Activated naive CD8-positive, alpha-beta T cell treated with anti-CD3 and anti-CD28 coated beads, Interleukin-2, amount 50 U/mL, for 24 hours (primary cell): ENCODE measurements at regions not wholly inside any gene's neighbourhood (a gene's known extent, or its start where the extent isn't known, plus 50 kb on each side); places are given as distances from the start of the nearest gene placed in this dataset.
"Not testable (repeated sequence)": the region's sequence is repeated elsewhere in the genome, so short reads cannot be mapped to it uniquely, and the experiment has no call there.

Experiments
- ATAC-seq: fragments of 150-1000 bp; cut with Tn5 transposase; one replicate; pipeline ENCODE4 v1.10.0; 2021
- DNase-seq: peaks from one replicate; pipeline ENCODE4 v3.0.0; 2021
- H3K27ac Mint-ChIP-seq: one replicate; pipeline ENCODE4 v1.8.0; 2021; ENCODE audit warnings: mild to moderate bottlenecking, mixed read lengths
- H3K27me3 Mint-ChIP-seq: one replicate; pipeline ENCODE4 v1.8.0; 2021; ENCODE audit warnings: mixed read lengths
- H3K36me3 Mint-ChIP-seq: one replicate; pipeline ENCODE4 v1.8.0; 2021; ENCODE audit warnings: low read depth, mixed read lengths
- H3K4me1 Mint-ChIP-seq: one replicate; pipeline ENCODE4 v1.8.0; 2021; ENCODE audit warnings: mixed read lengths
- H3K4me3 Mint-ChIP-seq: one replicate; pipeline ENCODE4 v1.8.0; 2021; ENCODE audit warnings: mild to moderate bottlenecking, moderate library complexity, mixed read lengths
- H3K9me3 Mint-ChIP-seq: one replicate; pipeline ENCODE4 v1.8.0; 2021; ENCODE audit warnings: mixed read lengths

- peaks cover 15% of the 10 kb centered on the region for H3K4me1 Mint-ChIP-seq
- H3K4me3 Mint-ChIP-seq, result no peak overlapping the region
- DNase-seq, result no peak
- H3K9me3 Mint-ChIP-seq, result no peaks in the 10 kb centered on the region
- H3K27me3 Mint-ChIP-seq, result peaks cover 54% of the 10 kb centered on the region
- H3K36me3 Mint-ChIP-seq, result no peaks in the 10 kb centered on the region
- no peak overlapping the region for H3K27ac Mint-ChIP-seq
- no peak for ATAC-seq
Measured at GRCh38 chr2:143935482-143935752, 584.5 kb downstream of the ZEB2 start.

- H3K9me3 Mint-ChIP-seq, result no peaks in the 10 kb centered on the region
- no peak overlapping the region for H3K27ac Mint-ChIP-seq
- no peak for DNase-seq
- peaks cover 52% of the 10 kb centered on the region for H3K27me3 Mint-ChIP-seq
- no peak overlapping the region for H3K4me3 Mint-ChIP-seq
- ATAC-seq, result no peak
- peaks cover 15% of the 10 kb centered on the region for H3K4me1 Mint-ChIP-seq
- H3K36me3 Mint-ChIP-seq, result no peaks in the 10 kb centered on the region
Measured at GRCh38 chr2:143934626-143935481, 585.1 kb downstream of the ZEB2 start.

- H3K36me3 Mint-ChIP-seq, result no peaks in the 10 kb centered on the region
- DNase-seq (no peak), ATAC-seq (no peak)
- H3K4me3 Mint-ChIP-seq, result no peak overlapping the region
- no peak overlapping the region for H3K27ac Mint-ChIP-seq
- H3K9me3 Mint-ChIP-seq, result no peaks in the 10 kb centered on the region
- H3K4me1 Mint-ChIP-seq, result peaks cover 15% of the 10 kb centered on the region
- peaks cover 51% of the 10 kb centered on the region for H3K27me3 Mint-ChIP-seq
Measured at GRCh38 chr2:143933946-143934569, 585.9 kb downstream of the ZEB2 start.

- ATAC-seq, result no peak
- no peak overlapping the region for H3K27ac Mint-ChIP-seq
- peaks cover 43% of the 10 kb centered on the region for H3K27me3 Mint-ChIP-seq
- no peaks in the 10 kb centered on the region for H3K9me3 Mint-ChIP-seq
- DNase-seq, result no peak
- no peaks in the 10 kb centered on the region for H3K36me3 Mint-ChIP-seq
- no peaks in the 10 kb centered on the region for H3K4me1 Mint-ChIP-seq
- H3K4me3 Mint-ChIP-seq, result no peak overlapping the region
Measured at GRCh38 chr2:143930891-143931290, 589.0 kb downstream of the ZEB2 start.

- ATAC-seq, result no peak
- no peaks in the 10 kb centered on the region for H3K36me3 Mint-ChIP-seq
- no peak overlapping the region for H3K27ac Mint-ChIP-seq
- H3K4me3 Mint-ChIP-seq, result no peak overlapping the region
- no peak for DNase-seq
- no peaks in the 10 kb centered on the region for H3K9me3 Mint-ChIP-seq
- no peaks in the 10 kb centered on the region for H3K4me1 Mint-ChIP-seq
- H3K27me3 Mint-ChIP-seq, result peaks cover 34% of the 10 kb centered on the region
Measured at GRCh38 chr2:143928613-143929012, 591.3 kb downstream of the ZEB2 start.

- Mint-ChIP-seq H3K4me3 (no peak overlapping the region), H3K27me3 (peaks cover 30% of the 10 kb centered on the region), H3K9me3 (no peaks in the 10 kb centered on the region), H3K36me3 (no peaks in the 10 kb centered on the region), H3K27ac (no peak overlapping the region), H3K4me1 (no peaks in the 10 kb centered on the region)
- ATAC-seq, result no peak
- DNase-seq, result no peak
Measured at GRCh38 chr2:143928184-143928583, 591.7 kb downstream of the ZEB2 start.

GRCh38 chr2:143926736-143927135 is 593.2 kb downstream of the ZEB2 start:
- ATAC-seq (no peak), DNase-seq (no peak)
- Mint-ChIP-seq H3K9me3 (no peaks in the 10 kb centered on the region), H3K4me3 (no peak overlapping the region), H3K27me3 (peaks cover 24% of the 10 kb centered on the region), H3K4me1 (no peaks in the 10 kb centered on the region), H3K27ac (no peak overlapping the region), H3K36me3 (no peaks in the 10 kb centered on the region)

- H3K27ac Mint-ChIP-seq, H3K27me3 Mint-ChIP-seq, ATAC-seq, DNase-seq, H3K4me1 Mint-ChIP-seq, H3K4me3 Mint-ChIP-seq, H3K36me3 Mint-ChIP-seq: not testable (repeated sequence)
- peaks cover 19% of the 10 kb centered on the region for H3K9me3 Mint-ChIP-seq
Measured at GRCh38 chr2:143922261-143922830, 597.6 kb downstream of the ZEB2 start.

GRCh38 chr2:143918465-143918989 is 601.4 kb downstream of the ZEB2 start:
- H3K27ac Mint-ChIP-seq, result no peak overlapping the region
- no peaks in the 10 kb centered on the region for H3K4me1 Mint-ChIP-seq
- peaks cover 19% of the 10 kb centered on the region for H3K9me3 Mint-ChIP-seq
- DNase-seq (no peak), ATAC-seq (no peak)
- no peaks in the 10 kb centered on the region for H3K27me3 Mint-ChIP-seq
- no peak overlapping the region for H3K4me3 Mint-ChIP-seq
- H3K36me3 Mint-ChIP-seq, result no peaks in the 10 kb centered on the region

GRCh38 chr2:143916781-143917180 is 603.1 kb downstream of the ZEB2 start:
- H3K4me1 Mint-ChIP-seq, result no peaks in the 10 kb centered on the region
- peaks cover 19% of the 10 kb centered on the region for H3K9me3 Mint-ChIP-seq
- no peaks in the 10 kb centered on the region for H3K36me3 Mint-ChIP-seq
- H3K4me3 Mint-ChIP-seq, result no peak overlapping the region
- no peaks in the 10 kb centered on the region for H3K27me3 Mint-ChIP-seq
- H3K27ac Mint-ChIP-seq, result no peak overlapping the region
- ATAC-seq (no peak), DNase-seq (no peak)

- no peaks in the 10 kb centered on the region for H3K36me3 Mint-ChIP-seq
- no peak for ATAC-seq
- no peak for DNase-seq
- no peaks in the 10 kb centered on the region for H3K4me1 Mint-ChIP-seq
- no peak overlapping the region for H3K27ac Mint-ChIP-seq
- peaks cover 3% of the 10 kb centered on the region for H3K27me3 Mint-ChIP-seq
- H3K9me3 Mint-ChIP-seq, result no peaks in the 10 kb centered on the region
- no peak overlapping the region for H3K4me3 Mint-ChIP-seq
Measured at GRCh38 chr2:143909577-143910353, 610.2 kb downstream of the ZEB2 start.

GRCh38 chr2:143908843-143909242 is 611.1 kb downstream of the ZEB2 start:
- DNase-seq (no peak), ATAC-seq (no peak)
- no peaks in the 10 kb centered on the region for H3K36me3 Mint-ChIP-seq
- no peak overlapping the region for H3K4me3 Mint-ChIP-seq
- H3K27me3 Mint-ChIP-seq, result peaks cover 3% of the 10 kb centered on the region
- no peaks in the 10 kb centered on the region for H3K4me1 Mint-ChIP-seq
- H3K9me3 Mint-ChIP-seq, result no peaks in the 10 kb centered on the region
- H3K27ac Mint-ChIP-seq, result no peak overlapping the region

GRCh38 chr2:143907801-143908200 is 612.1 kb downstream of the ZEB2 start:
- no peak for DNase-seq
- Mint-ChIP-seq H3K27me3 (peaks cover 3% of the 10 kb centered on the region), H3K36me3 (no peaks in the 10 kb centered on the region), H3K4me1 (no peaks in the 10 kb centered on the region), H3K27ac (no peak overlapping the region), H3K4me3 (no peak overlapping the region), H3K9me3 (no peaks in the 10 kb centered on the region)
- no peak for ATAC-seq

GRCh38 chr2:143906850-143907249 is 613.1 kb downstream of the ZEB2 start:
- Mint-ChIP-seq H3K4me1 (no peaks in the 10 kb centered on the region), H3K9me3 (no peaks in the 10 kb centered on the region), H3K27ac (no peak overlapping the region), H3K27me3 (peaks cover 3% of the 10 kb centered on the region), H3K36me3 (no peaks in the 10 kb centered on the region), H3K4me3 (no peak overlapping the region)
- ATAC-seq (no peak), DNase-seq (no peak)
